Endothelial cell of umbilical vein (primary cell): ENCODE measurements at regions not wholly inside any gene's neighbourhood (a gene's known extent, or its start where the extent isn't known, plus 50 kb on each side); places are given as distances from the start of the nearest gene placed in this dataset.

Experiments
- BruUV-seq: library from RNA; stranded (reverse); fragments of 400-500 nt; replicated peaks from 2 replicates; lab custom pipeline; 2021; lab: Mats Ljungman, UMichigan
- CTCF ChIA-PET: fragments of 300-600, 350-600 bp; sonication (Branson Sonifier 250); formaldehyde crosslinking; loops from one replicate; lab custom pipeline; 2021; ENCODE audit warnings: antibody characterized with exemption, inconsistent platforms; lab: Charles Lee
- POLR2A ChIA-PET: fragments of 300-600, 350-600 bp; sonication (Branson Sonifier 250); formaldehyde crosslinking; loops from one replicate; lab custom pipeline; 2021; ENCODE audit warnings: antibody characterized with exemption, inconsistent platforms; lab: Charles Lee
- DNase-seq: peaks from one replicate; pipeline ENCODE4 v3.0.0-alpha.2; 2011; ENCODE audit warnings: low read depth, low spot score
- FAIRE-seq: peaks from 2 replicates; lab custom pipeline; 2011; peaks lifted over from hg19 to GRCh38; lab: Jason Lieb, UNC
- H2AFZ ChIP-seq: 2 replicates; pipeline ENCODE4 v1.6.0; 2012; ENCODE audit warnings: low read depth, low read length, control low read depth, inconsistent platforms
- H3K27ac ChIP-seq: 2 replicates; pipeline ENCODE4 v1.5.1; 2011; ENCODE audit warnings: low read depth, mild to moderate bottlenecking, control low read depth, low read length, moderate library complexity; ENCODE audit not compliant: insufficient read depth
- H3K27me3 ChIP-seq, 2 experiments: 2 replicates each; pipeline versions ENCODE4 v1.6.0 to v1.6.1; 2011; ENCODE audit warnings: low read length in 2 of 2, mixed read lengths in 1 of 2; ENCODE audit not compliant: control insufficient read depth in 2 of 2, insufficient read depth in 2 of 2
- H3K36me3 ChIP-seq, 2 experiments: 2 replicates in 1 of 2; 3 replicates in 1 of 2; pipeline ENCODE4 v1.5.1; 2011; ENCODE audit warnings: low read length in 2 of 2, mild to moderate bottlenecking in 1 of 2, moderate library complexity in 1 of 2; ENCODE audit not compliant: control insufficient read depth in 2 of 2, insufficient read depth in 2 of 2; ENCODE audit errors: extremely low read depth in 1 of 2
- H3K4me1 ChIP-seq: 3 replicates; pipeline ENCODE4 v1.5.1; 2011; ENCODE audit warnings: mild to moderate bottlenecking, low read length; ENCODE audit not compliant: control insufficient read depth, insufficient read depth; ENCODE audit errors: extremely low read depth
- H3K4me2 ChIP-seq: 2 replicates; pipeline ENCODE4 v1.6.1; 2011; ENCODE audit warnings: low read length, control low read depth, mixed read lengths; ENCODE audit not compliant: insufficient read depth
- H3K4me3 ChIP-seq, 3 experiments: fragments of 200-600 bp in 1 of 3; sonication (generic), shearing (Covaris generic) in 1 of 3; replicated peaks in 1 of 3; 2 replicates each; pipeline ENCODE4 v1.5.1; 2011 to 2016; ENCODE audit warnings: control low read depth in 3 of 3, low read length in 3 of 3, mild to moderate bottlenecking in 2 of 3, inconsistent platforms in 1 of 3, low read depth in 1 of 3, moderate library complexity in 1 of 3; ENCODE audit not compliant: insufficient read depth in 1 of 3
- H3K79me2 ChIP-seq: 2 replicates; pipeline ENCODE4 v1.6.0; 2012; ENCODE audit warnings: low read length, inconsistent platforms; ENCODE audit not compliant: control insufficient read depth, insufficient read depth
- H3K9ac ChIP-seq: replicated peaks from 2 replicates; pipeline ENCODE3; 2011; ENCODE audit warnings: low read length, control low read depth; ENCODE audit not compliant: insufficient read depth; ENCODE audit errors: extremely low read depth
- H3K9me1 ChIP-seq: replicated peaks from 3 replicates; pipeline ENCODE4 v1.6.0; 2011; ENCODE audit warnings: mild to moderate bottlenecking, low read length; ENCODE audit not compliant: control insufficient read depth, insufficient read depth; ENCODE audit errors: extremely low read depth
- H3K9me3 ChIP-seq: replicated peaks from 2 replicates; pipeline ENCODE4 v1.5.1; 2012; ENCODE audit warnings: low read length, inconsistent platforms; ENCODE audit not compliant: control insufficient read depth, insufficient read depth
- H4K20me1 ChIP-seq: replicated peaks from 2 replicates; pipeline ENCODE3; 2011; ENCODE audit warnings: mild to moderate bottlenecking, low read length; ENCODE audit not compliant: control insufficient read depth, insufficient read depth; ENCODE audit errors: extremely low read depth
- EZH2 ChIP-seq: IDR thresholded peaks from 2 replicates; pipeline ENCODE4 v1.6.1; 2012; ENCODE audit warnings: borderline replicate concordance, low read depth, mild to moderate bottlenecking, moderate library complexity, low read length, inconsistent platforms; ENCODE audit not compliant: severe bottlenecking
- FOS ChIP-seq: IDR thresholded peaks from 2 replicates; pipeline ENCODE4 v1.6.1; 2011; ENCODE audit warnings: mild to moderate bottlenecking, low read length, moderate library complexity, borderline replicate concordance; ENCODE audit not compliant: insufficient read depth
- GATA2 ChIP-seq: IDR thresholded peaks from 2 replicates; pipeline ENCODE4 v1.7.0; 2011; ENCODE audit warnings: low read depth, mild to moderate bottlenecking, moderate library complexity, mixed read lengths, low read length; ENCODE audit not compliant: insufficient read length, insufficient read depth
- JUN ChIP-seq: IDR thresholded peaks from 2 replicates; pipeline ENCODE4 v1.6.1; 2011; ENCODE audit warnings: borderline replicate concordance, low read depth; ENCODE audit not compliant: insufficient read length, insufficient read depth
- MYC ChIP-seq: IDR thresholded peaks from one replicate; pipeline ENCODE4 v1.6.1; 2011; ENCODE audit warnings: mild to moderate bottlenecking, low read depth, low read length
- POLR2A ChIP-seq: IDR thresholded peaks from 2 replicates; pipeline ENCODE4 v1.6.1; 2012; ENCODE audit warnings: low read depth, mild to moderate bottlenecking, control low read depth, low read length
- POLR2AphosphoS5 ChIP-seq: IDR thresholded peaks from 2 replicates; pipeline ENCODE4 v1.6.1; 2012; ENCODE audit warnings: low read depth, mild to moderate bottlenecking, control low read depth, low read length, moderate library complexity; ENCODE audit not compliant: insufficient read depth
- dilution Hi-C: fragments of 300-500 bp; cut with MboI; formaldehyde crosslinking; loops from one replicate; pipeline ENCODE4 v1.15.0; 2019; ENCODE audit warnings: low sequenced_read_pairs; ENCODE audit not compliant: extremely low pct_ligation_motif_present
- intact Hi-C: fragments of 100-400 bp; cut with micrococcal nuclease; formaldehyde crosslinking; loops from one replicate; pipeline ENCODE4 v1.10.0; 2022
- TF ChIP-seq, protein P1 (sequence below), 2 donors: IDR thresholded peaks; 1 replicate in 1 of 2; 2 replicates in 1 of 2; pipeline ENCODE4 v1.5.1; 2011; ENCODE audit warnings: low read length in 2 of 2, mild to moderate bottlenecking in 2 of 2, moderate library complexity in 2 of 2, control low read depth in 1 of 2, inconsistent platforms in 1 of 2, low read depth in 1 of 2; ENCODE audit not compliant: insufficient read depth in 1 of 2; ENCODE audit errors: extremely low read depth in 1 of 2
- TF ChIP-seq, protein P2 (sequence below): IDR thresholded peaks from 2 replicates; pipeline ENCODE4 v1.6.1; 2011; ENCODE audit not compliant: insufficient read depth, insufficient read length

DNA sequence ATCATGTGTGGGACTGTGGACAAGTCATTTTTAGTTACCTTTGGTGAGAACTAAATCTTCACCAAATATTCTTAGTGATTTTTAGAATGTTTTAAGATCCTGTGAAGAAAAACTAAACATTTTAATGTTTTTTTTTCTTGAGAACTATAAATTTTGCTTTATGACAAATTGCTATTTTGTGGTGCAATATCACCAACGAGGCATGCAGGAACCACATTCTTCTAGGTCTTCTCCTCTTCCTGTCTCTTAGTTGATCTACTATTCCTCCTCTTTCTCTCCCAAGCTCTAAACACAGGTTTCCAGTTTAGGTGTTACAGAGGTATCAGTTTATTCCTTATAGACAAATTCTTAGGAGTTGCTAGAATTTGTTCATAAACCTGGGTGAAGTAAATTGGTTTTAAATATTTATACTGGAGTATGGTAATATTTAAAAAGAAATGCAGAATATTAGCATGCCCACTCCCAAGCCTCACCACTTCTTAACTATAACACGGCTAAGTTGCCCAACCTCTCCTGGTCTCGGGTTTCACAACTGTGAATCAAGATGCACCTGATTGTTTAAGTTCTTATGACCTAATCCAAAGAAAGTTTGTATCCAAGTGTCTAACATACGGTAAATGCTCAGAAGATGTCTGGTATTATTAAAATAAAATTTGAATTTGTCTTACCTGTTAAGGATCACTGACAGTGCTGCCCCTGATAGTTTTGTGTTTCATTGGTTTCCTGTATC lies 56.5 kb upstream of the CLNK start:
- dilution Hi-C loops, result no loop called here
- POLR2A ChIA-PET, result no interaction called here

More for the DNA sequence above, 56.5 kb upstream of the CLNK start:
- Histone ChIP-seq H3K4me1 (no peaks in the 10 kb centered on the region), H3K4me2 (no peak overlapping the region), H3K9me3 (no peaks in the 10 kb centered on the region), H3K9ac (no peak overlapping the region), H3K4me3 (no peak overlapping the region), H3K36me3 (no peaks in the 10 kb centered on the region), H3K79me2 (no peaks in the 10 kb centered on the region), H4K20me1 (no peaks in the 10 kb centered on the region), H3K27ac (no peak overlapping the region), H3K27me3 (no peaks in the 10 kb centered on the region), H2AFZ (no peak overlapping the region), H3K9me1 (no peaks in the 10 kb centered on the region)
- no peak for FAIRE-seq
- CTCF ChIA-PET, result no interaction called here
- no TSS peak for BruUV-seq
- TF ChIP-seq EZH2 (no peak), GATA2 (no peak), FOS (no peak), POLR2AphosphoS5 (no peak), POLR2A (no peak), JUN (no peak), MYC (no peak)
- TF ChIP-seq, protein P1, sequence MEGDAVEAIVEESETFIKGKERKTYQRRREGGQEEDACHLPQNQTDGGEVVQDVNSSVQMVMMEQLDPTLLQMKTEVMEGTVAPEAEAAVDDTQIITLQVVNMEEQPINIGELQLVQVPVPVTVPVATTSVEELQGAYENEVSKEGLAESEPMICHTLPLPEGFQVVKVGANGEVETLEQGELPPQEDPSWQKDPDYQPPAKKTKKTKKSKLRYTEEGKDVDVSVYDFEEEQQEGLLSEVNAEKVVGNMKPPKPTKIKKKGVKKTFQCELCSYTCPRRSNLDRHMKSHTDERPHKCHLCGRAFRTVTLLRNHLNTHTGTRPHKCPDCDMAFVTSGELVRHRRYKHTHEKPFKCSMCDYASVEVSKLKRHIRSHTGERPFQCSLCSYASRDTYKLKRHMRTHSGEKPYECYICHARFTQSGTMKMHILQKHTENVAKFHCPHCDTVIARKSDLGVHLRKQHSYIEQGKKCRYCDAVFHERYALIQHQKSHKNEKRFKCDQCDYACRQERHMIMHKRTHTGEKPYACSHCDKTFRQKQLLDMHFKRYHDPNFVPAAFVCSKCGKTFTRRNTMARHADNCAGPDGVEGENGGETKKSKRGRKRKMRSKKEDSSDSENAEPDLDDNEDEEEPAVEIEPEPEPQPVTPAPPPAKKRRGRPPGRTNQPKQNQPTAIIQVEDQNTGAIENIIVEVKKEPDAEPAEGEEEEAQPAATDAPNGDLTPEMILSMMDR (IDR thresholded peaks at IDR 0.05; ENCODE audit: extremely low read depth in 1 of 2, insufficient read depth in 1 of 2, low read depth in 1 of 2, low read length in 2 of 2), result no peak
- TF ChIP-seq, protein P2, sequence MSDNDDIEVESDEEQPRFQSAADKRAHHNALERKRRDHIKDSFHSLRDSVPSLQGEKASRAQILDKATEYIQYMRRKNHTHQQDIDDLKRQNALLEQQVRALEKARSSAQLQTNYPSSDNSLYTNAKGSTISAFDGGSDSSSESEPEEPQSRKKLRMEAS, result no peak
- intact Hi-C loops, result no loop called here
- no peak for DNase-seq
